Fibroblast of pulmonary artery (primary cell): ENCODE measurements at regions not wholly inside any gene's neighbourhood (a gene's known extent, or its start where the extent isn't known, plus 50 kb on each side); places are given as distances from the start of the nearest gene placed in this dataset.
A peak's percentile ranks its signal among the peaks of the same experiment; 100 is the strongest.

Source experiments
- DNase-seq: peaks from one replicate; pipeline ENCODE4 v3.0.0-alpha.2; 2010; ENCODE audit warnings: low read depth
- H3K4me3 ChIP-seq: replicated peaks from 2 replicates; pipeline ENCODE4 v1.5.1; 2011; ENCODE audit warnings: low read depth, mild to moderate bottlenecking, control low read depth, low read length, moderate library complexity
- TF ChIP-seq, protein P1 (sequence below): IDR thresholded peaks from 2 replicates; pipeline ENCODE4 v1.5.1; 2011; ENCODE audit warnings: mild to moderate bottlenecking, control low read depth, low read length, inconsistent platforms; ENCODE audit errors: missing control alignments

DNA sequence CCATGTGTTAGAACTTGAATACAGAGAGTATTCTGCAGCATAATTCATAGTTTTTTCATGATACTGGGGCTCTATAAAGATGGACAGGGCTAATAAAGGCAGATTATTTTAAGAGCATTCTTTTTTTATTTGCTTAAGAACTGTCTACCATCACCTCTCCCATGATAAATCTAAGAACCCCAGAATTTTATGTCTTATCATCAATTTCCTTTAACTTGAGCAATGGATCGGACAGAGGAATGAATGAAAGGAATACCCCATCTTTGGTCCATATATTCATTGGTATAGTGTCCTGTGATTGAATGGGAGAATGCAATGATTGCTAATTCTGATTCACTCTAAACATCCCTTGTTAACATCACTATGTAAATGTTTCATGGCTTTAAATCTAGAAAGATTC lies 946.3 kb upstream of the LRRN3 start:
- TF ChIP-seq, protein P1, sequence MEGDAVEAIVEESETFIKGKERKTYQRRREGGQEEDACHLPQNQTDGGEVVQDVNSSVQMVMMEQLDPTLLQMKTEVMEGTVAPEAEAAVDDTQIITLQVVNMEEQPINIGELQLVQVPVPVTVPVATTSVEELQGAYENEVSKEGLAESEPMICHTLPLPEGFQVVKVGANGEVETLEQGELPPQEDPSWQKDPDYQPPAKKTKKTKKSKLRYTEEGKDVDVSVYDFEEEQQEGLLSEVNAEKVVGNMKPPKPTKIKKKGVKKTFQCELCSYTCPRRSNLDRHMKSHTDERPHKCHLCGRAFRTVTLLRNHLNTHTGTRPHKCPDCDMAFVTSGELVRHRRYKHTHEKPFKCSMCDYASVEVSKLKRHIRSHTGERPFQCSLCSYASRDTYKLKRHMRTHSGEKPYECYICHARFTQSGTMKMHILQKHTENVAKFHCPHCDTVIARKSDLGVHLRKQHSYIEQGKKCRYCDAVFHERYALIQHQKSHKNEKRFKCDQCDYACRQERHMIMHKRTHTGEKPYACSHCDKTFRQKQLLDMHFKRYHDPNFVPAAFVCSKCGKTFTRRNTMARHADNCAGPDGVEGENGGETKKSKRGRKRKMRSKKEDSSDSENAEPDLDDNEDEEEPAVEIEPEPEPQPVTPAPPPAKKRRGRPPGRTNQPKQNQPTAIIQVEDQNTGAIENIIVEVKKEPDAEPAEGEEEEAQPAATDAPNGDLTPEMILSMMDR, result no peak
- no peak for DNase-seq
- no peak overlapping the region for H3K4me3 ChIP-seq

DNA sequence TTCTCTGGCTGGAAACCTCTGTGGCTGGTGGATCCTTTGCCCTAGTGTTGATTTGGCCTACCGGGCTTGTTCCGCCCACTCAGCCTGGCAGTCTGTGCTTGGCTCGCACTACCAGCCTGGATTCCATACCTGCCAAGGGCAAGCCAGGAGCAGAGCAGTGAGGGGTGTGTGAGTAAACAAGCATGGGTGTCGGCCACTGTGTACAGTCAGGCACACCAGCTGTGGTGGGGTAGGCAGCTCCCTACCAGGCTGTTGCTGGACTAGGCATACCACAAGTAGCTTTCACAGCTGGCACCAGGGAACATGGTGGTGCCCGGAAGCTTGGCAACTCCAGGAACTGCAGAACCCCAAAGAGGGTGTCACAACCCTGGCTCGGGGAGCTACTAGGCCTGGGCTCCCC lies 942.9 kb upstream of the LRRN3 start:
- no peak overlapping the region for H3K4me3 ChIP-seq
- TF ChIP-seq, protein P1, result no peak
- no peak for DNase-seq

DNA sequence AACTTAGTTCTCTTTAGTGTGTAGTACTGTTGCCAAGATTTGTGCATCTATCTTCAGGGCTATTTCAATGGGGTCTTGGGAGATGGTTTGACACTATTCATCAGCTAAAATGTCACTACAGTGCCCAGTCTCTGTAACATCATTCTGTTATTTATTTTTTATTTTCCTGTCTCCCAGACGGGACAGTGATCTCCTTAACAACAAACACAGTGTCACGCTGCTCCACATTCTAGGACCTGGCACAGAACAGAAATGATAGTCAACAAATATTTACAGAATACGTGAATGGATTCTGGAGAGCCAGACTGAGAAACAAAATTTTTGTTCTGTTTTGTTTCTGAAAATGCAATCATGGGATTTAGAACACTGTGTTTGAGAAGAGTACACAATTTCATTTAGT lies 937.7 kb upstream of the LRRN3 start:
- H3K4me3 ChIP-seq, result no peak overlapping the region
- DNase-seq, result no peak
- TF ChIP-seq, protein P1, result no peak

DNA sequence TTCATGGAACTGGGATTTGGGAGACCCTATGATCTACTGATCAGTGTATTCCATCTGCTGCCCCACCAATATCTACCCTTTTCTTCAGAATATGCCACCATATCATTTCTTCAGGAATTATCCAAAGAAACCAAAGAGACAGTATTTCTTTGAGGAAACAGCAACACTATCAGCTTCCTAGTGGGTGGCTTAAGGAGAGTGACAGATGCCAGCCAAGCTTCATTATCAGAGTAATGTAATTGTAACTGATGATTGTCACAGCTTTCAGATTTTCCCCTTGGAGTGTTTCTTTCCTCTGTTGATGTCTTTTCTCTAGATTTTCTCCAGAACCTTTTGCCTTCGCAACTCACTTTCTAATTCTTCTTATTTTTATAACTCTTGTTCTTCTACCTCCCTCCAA lies 934.4 kb upstream of the LRRN3 start:
- DNase-seq, result no peak
- no peak overlapping the region for H3K4me3 ChIP-seq
- TF ChIP-seq, protein P1, result no peak

DNA sequence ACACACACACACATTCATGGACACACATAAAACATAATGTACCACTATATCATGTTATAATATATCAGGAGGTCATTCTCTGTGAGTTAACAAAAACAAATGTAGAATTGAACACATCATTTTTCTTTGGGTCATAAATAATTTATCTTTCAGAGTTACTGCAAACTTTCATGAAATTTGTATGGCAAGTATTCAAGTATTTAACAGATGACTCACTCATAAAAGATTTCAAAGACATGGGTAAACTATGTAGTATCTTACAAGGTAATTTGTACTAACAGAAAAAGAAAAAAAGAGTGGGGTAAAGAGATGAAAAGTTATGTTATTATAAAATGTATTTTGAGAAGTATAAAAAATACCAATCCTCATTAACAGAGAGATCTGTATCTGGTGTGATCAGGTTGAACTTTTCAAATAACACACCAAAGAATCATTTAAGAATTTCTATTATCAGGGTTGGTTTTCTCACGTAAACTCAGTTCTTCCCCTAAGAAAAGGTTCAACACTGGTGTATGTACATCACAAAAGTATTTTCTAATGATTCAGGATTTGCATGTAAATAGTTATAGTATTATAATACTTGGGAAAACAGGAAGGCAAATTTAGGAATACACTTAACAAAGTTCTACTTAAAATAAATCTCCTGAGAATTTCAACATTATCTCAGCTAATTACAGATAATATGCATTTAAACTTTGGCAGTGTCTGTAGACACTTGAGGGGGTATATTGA lies 933.1 kb upstream of the LRRN3 start:
- no peak overlapping the region for H3K4me3 ChIP-seq
- DNase-seq, result peak; percentile 2
- TF ChIP-seq, protein P1, result no peak

DNA sequence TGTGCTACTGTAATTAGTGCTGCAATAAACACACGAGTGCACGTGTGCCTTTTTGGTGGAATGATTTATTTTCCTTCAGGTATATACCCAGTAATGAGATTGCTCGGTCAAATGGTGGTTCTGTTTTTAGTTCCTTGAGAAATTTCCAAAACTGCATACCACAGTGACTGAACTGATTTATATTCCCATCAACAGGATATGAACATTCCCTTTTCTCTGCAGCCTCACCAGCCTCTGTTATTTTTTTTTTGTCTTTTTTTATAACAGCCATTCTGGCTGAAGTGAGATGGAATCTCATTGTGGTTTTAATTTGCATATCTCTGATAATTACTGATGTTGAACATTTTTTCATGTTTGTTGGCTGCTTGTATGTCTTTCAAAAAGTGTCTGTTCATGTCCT lies 922.9 kb upstream of the LRRN3 start:
- TF ChIP-seq, protein P1, result no peak
- no peak overlapping the region for H3K4me3 ChIP-seq
- no peak for DNase-seq

DNA sequence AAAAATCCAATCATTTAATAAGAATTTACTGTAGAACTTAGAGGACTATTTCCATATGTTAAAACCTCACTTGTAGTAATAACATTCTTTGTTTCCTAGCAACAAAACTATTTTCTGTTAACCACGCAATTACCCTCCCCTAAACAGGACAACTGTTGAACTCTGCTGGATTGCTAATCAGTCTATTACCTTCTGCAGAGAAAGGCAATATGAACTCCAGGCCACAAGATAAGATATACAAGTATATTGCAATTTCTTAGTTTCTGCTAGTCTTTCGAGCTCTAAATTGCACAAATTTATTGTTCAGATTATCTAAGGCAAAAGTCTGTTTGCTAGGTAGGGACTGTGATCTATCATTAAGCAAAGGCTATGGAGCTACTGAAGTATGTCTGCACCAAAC lies 920.1 kb upstream of the LRRN3 start:
- no peak for DNase-seq
- TF ChIP-seq, protein P1, result no peak

More for the DNA sequence above, 920.1 kb upstream of the LRRN3 start:
- no peak overlapping the region for H3K4me3 ChIP-seq
